WTC11 (cell line): ENCODE measurements at regions not wholly inside any gene's neighbourhood (a gene's known extent, or its start where the extent isn't known, plus 50 kb on each side); places are given as distances from the start of the nearest gene placed in this dataset.

ENCODE experiments used
- ATAC-seq: fragments of 200-7000 bp; cut with Tn5 transposase; 2 replicates; pipeline ENCODE4 v1.10.0; 2021; ENCODE audit warnings: mild to moderate bottlenecking, moderate library complexity
- CTCF ChIA-PET: fragments of 300-600 bp; sonication (Branson Sonifier 250); formaldehyde crosslinking; loops from one replicate; lab custom pipeline; 2021; ENCODE audit warnings: antibody characterized with exemption; lab: Charles Lee
- POLR2A ChIA-PET: fragments of 350-600 bp; sonication (Branson Sonifier 250); formaldehyde crosslinking; loops from one replicate; lab custom pipeline; 2021; ENCODE audit warnings: antibody characterized with exemption; lab: Charles Lee
- DNase-seq: peaks from one replicate; pipeline ENCODE4 v3.0.0; 2021; ENCODE audit warnings: low spot score
- H3K27ac Mint-ChIP-seq: 2 replicates; pipeline ENCODE4 v1.8.0; 2021; ENCODE audit warnings: mixed read lengths
- H3K27me3 Mint-ChIP-seq: 2 replicates; pipeline ENCODE4 v1.8.0; 2021; ENCODE audit warnings: low read depth, mild to moderate bottlenecking, moderate library complexity, mixed read lengths
- H3K36me3 Mint-ChIP-seq: 2 replicates; pipeline ENCODE4 v1.8.0; 2021; ENCODE audit warnings: mixed read lengths
- H3K4me1 Mint-ChIP-seq: 2 replicates; pipeline ENCODE4 v1.8.0; 2022; ENCODE audit warnings: mixed read lengths
- H3K4me3 Mint-ChIP-seq: 2 replicates; pipeline ENCODE4 v1.8.0; 2021; ENCODE audit warnings: mild to moderate bottlenecking, moderate library complexity, mixed read lengths
- H3K9me3 Mint-ChIP-seq: 2 replicates; pipeline ENCODE4 v1.8.0; 2021; ENCODE audit warnings: mixed read lengths
- IRF2 ChIP-seq: sonication (generic); formaldehyde crosslinking; IDR thresholded peaks from 2 replicates; pipeline ENCODE4 v1.8.0; 2022; ENCODE audit warnings: low read depth, missing genetic modification reagents, borderline replicate concordance
- MLX ChIP-seq: sonication (generic); formaldehyde crosslinking; IDR thresholded peaks from 2 replicates; pipeline ENCODE4 v1.8.1; 2023; ENCODE audit warnings: mild to moderate bottlenecking, missing genetic modification reagents, moderate library complexity
- MYBL2 ChIP-seq: sonication (generic); formaldehyde crosslinking; IDR thresholded peaks from 2 replicates; pipeline ENCODE4 v1.8.1; 2023; ENCODE audit warnings: mild to moderate bottlenecking, moderate library complexity, missing genetic modification reagents
- NFATC4 ChIP-seq: fragments of 250-450 bp; sonication (Bioruptor Pico); IDR thresholded peaks from 2 replicates; pipeline ENCODE4 v1.9.0; 2021; ENCODE audit warnings: mild to moderate bottlenecking
- TEAD1 ChIP-seq: sonication (generic); formaldehyde crosslinking; IDR thresholded peaks from 2 replicates; pipeline ENCODE4 v1.8.0; 2022; ENCODE audit warnings: mild to moderate bottlenecking, missing genetic modification reagents
- ZNF317 ChIP-seq: sonication (generic); formaldehyde crosslinking; IDR thresholded peaks from 2 replicates; pipeline ENCODE4 v1.8.1; 2023; ENCODE audit warnings: low read depth, mild to moderate bottlenecking, moderate library complexity, missing genetic modification reagents, borderline replicate concordance
- TF ChIP-seq, protein P1 (sequence below): sonication (generic); formaldehyde crosslinking; IDR thresholded peaks from 2 replicates; pipeline ENCODE4 v1.8.0; 2023; ENCODE audit warnings: missing genetic modification reagents, mild to moderate bottlenecking, borderline replicate concordance
- TF ChIP-seq, protein P2 (sequence below): fragments of 250-450 bp; sonication (Bioruptor Pico); IDR thresholded peaks from 2 replicates; pipeline ENCODE4 v2.1.2; 2022; ENCODE audit warnings: mild to moderate bottlenecking, moderate library complexity
- TF ChIP-seq, protein P3 (sequence below): sonication (generic); formaldehyde crosslinking; IDR thresholded peaks from 2 replicates; pipeline ENCODE4 v1.8.1; 2022; ENCODE audit warnings: low read depth, mild to moderate bottlenecking, moderate library complexity, missing genetic modification reagents, borderline replicate concordance
- TF ChIP-seq, protein P4 (sequence below): sonication (generic); formaldehyde crosslinking; IDR thresholded peaks from 2 replicates; pipeline ENCODE4 v1.8.1; 2022; ENCODE audit warnings: mild to moderate bottlenecking, moderate library complexity, missing genetic modification reagents
- TF ChIP-seq, protein P5 (sequence below): fragments of 250-450 bp; sonication (Bioruptor Pico); conservative IDR thresholded peaks from 2 replicates; pipeline ENCODE4 v1.9.0; 2021; ENCODE audit warnings: mild to moderate bottlenecking
- TF ChIP-seq, protein P6 (sequence below): fragments of 250-450 bp; sonication (Bioruptor Pico); IDR thresholded peaks from 2 replicates; pipeline ENCODE4 v1.9.0; 2021; ENCODE audit warnings: mild to moderate bottlenecking, borderline replicate concordance
- TF ChIP-seq, protein P7 (sequence below): sonication (generic); formaldehyde crosslinking; IDR thresholded peaks from 2 replicates; pipeline ENCODE4 v1.8.0; 2022; ENCODE audit warnings: mild to moderate bottlenecking, missing genetic modification reagents

DNA sequence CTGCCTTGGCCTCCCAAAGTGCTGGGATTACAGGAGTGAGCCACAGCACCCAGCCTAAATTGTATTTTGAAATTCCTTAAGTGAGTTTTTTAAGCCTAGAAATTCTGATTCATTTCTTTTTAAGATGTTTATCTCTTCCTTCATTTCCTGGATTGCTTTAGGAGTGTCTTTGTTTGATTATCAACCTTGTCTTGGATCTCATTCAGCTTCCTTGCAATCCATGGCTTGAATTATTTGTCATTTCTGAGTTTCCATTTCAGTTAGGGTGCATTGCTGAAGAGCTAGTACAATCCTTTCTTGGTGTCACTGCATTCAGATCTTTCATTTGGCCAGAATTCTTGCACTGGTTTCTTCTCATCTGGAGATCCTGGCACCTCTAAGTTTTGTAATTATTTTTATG lies 606.4 kb upstream of the ZNF804A start:
- CTCF ChIA-PET: no interaction called here
- no peak for TF ChIP-seq ZNF317 (CRISPR knock-in tag)
- peaks cover 3% of the 10 kb centered on the region for H3K4me1 Mint-ChIP-seq
- DNase-seq: no peak
- POLR2A ChIA-PET: no interaction called here
- H3K36me3 Mint-ChIP-seq: no peaks in the 10 kb centered on the region
- no peak overlapping the region for H3K27ac Mint-ChIP-seq
- H3K9me3 Mint-ChIP-seq: peaks cover 12% of the 10 kb centered on the region
- no peaks in the 10 kb centered on the region for H3K27me3 Mint-ChIP-seq
- ATAC-seq: no peak
- H3K4me3 Mint-ChIP-seq: no peak overlapping the region

- ChIA-PET CTCF (no interaction called here), POLR2A (no interaction called here)
- DNase-seq (no peak), ATAC-seq (no peak)
- Mint-ChIP-seq H3K9me3 (peaks cover 7% of the 10 kb centered on the region), H3K4me1 (peaks cover 14% of the 10 kb centered on the region), H3K27me3 (no peaks in the 10 kb centered on the region), H3K36me3 (no peaks in the 10 kb centered on the region), H3K27ac (no peak overlapping the region), H3K4me3 (no peak overlapping the region)
- TF ChIP-seq MLX (CRISPR knock-in tag) (no peak), NFATC4 (CRISPR knock-in tag) (no peak)
- TF ChIP-seq, protein P1, sequence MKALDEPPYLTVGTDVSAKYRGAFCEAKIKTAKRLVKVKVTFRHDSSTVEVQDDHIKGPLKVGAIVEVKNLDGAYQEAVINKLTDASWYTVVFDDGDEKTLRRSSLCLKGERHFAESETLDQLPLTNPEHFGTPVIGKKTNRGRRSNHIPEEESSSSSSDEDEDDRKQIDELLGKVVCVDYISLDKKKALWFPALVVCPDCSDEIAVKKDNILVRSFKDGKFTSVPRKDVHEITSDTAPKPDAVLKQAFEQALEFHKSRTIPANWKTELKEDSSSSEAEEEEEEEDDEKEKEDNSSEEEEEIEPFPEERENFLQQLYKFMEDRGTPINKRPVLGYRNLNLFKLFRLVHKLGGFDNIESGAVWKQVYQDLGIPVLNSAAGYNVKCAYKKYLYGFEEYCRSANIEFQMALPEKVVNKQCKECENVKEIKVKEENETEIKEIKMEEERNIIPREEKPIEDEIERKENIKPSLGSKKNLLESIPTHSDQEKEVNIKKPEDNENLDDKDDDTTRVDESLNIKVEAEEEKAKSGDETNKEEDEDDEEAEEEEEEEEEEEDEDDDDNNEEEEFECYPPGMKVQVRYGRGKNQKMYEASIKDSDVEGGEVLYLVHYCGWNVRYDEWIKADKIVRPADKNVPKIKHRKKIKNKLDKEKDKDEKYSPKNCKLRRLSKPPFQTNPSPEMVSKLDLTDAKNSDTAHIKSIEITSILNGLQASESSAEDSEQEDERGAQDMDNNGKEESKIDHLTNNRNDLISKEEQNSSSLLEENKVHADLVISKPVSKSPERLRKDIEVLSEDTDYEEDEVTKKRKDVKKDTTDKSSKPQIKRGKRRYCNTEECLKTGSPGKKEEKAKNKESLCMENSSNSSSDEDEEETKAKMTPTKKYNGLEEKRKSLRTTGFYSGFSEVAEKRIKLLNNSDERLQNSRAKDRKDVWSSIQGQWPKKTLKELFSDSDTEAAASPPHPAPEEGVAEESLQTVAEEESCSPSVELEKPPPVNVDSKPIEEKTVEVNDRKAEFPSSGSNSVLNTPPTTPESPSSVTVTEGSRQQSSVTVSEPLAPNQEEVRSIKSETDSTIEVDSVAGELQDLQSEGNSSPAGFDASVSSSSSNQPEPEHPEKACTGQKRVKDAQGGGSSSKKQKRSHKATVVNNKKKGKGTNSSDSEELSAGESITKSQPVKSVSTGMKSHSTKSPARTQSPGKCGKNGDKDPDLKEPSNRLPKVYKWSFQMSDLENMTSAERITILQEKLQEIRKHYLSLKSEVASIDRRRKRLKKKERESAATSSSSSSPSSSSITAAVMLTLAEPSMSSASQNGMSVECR (CRISPR knock-in tag): no peak
- TF ChIP-seq, protein P2, sequence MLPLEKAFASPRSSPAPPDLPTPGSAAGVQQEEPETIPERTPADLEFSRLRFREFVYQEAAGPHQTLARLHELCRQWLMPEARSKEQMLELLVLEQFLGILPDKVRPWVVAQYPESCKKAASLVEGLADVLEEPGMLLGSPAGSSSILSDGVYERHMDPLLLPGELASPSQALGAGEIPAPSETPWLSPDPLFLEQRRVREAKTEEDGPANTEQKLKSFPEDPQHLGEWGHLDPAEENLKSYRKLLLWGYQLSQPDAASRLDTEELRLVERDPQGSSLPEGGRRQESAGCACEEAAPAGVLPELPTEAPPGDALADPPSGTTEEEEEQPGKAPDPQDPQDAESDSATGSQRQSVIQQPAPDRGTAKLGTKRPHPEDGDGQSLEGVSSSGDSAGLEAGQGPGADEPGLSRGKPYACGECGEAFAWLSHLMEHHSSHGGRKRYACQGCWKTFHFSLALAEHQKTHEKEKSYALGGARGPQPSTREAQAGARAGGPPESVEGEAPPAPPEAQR (CRISPR knock-in tag): no peak
Measured at GRCh38 chr2:183993052-183993451, 605.3 kb upstream of the ZNF804A start.

DNA sequence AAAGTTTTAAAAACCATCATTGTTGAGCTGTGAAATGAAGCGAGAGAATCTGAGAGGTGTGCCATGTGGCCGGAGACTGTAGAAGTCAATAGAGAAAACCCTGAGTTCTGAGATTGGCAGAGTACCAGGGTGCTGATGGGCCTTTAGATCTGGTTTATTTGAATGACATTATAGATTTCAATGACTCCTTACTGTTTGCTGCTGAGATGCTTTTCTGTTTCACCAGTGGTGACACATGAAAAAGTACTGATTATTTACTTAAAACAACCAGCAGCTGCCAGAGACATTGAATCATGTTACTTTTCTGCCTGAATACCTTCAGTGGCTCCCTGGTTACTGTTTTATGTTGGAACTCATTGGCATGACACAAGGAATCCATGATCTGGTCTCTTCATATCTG lies 602.7 kb upstream of the ZNF804A start:
- Mint-ChIP-seq H3K27ac (no peak overlapping the region), H3K4me1 (peaks cover 29% of the 10 kb centered on the region), H3K4me3 (no peak overlapping the region), H3K9me3 (no peaks in the 10 kb centered on the region), H3K27me3 (no peaks in the 10 kb centered on the region), H3K36me3 (no peaks in the 10 kb centered on the region)
- no peak for TF ChIP-seq TEAD1 (CRISPR knock-in tag)
- no peak for TF ChIP-seq MYBL2 (CRISPR knock-in tag)
- TF ChIP-seq, protein P3, sequence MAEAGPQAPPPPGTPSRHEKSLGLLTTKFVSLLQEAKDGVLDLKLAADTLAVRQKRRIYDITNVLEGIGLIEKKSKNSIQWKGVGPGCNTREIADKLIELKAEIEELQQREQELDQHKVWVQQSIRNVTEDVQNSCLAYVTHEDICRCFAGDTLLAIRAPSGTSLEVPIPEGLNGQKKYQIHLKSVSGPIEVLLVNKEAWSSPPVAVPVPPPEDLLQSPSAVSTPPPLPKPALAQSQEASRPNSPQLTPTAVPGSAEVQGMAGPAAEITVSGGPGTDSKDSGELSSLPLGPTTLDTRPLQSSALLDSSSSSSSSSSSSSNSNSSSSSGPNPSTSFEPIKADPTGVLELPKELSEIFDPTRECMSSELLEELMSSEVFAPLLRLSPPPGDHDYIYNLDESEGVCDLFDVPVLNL: no peak
- TF ChIP-seq, protein P4, sequence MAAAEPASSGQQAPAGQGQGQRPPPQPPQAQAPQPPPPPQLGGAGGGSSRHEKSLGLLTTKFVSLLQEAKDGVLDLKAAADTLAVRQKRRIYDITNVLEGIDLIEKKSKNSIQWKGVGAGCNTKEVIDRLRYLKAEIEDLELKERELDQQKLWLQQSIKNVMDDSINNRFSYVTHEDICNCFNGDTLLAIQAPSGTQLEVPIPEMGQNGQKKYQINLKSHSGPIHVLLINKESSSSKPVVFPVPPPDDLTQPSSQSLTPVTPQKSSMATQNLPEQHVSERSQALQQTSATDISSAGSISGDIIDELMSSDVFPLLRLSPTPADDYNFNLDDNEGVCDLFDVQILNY (CRISPR knock-in tag): no peak
- TF ChIP-seq, protein P5, sequence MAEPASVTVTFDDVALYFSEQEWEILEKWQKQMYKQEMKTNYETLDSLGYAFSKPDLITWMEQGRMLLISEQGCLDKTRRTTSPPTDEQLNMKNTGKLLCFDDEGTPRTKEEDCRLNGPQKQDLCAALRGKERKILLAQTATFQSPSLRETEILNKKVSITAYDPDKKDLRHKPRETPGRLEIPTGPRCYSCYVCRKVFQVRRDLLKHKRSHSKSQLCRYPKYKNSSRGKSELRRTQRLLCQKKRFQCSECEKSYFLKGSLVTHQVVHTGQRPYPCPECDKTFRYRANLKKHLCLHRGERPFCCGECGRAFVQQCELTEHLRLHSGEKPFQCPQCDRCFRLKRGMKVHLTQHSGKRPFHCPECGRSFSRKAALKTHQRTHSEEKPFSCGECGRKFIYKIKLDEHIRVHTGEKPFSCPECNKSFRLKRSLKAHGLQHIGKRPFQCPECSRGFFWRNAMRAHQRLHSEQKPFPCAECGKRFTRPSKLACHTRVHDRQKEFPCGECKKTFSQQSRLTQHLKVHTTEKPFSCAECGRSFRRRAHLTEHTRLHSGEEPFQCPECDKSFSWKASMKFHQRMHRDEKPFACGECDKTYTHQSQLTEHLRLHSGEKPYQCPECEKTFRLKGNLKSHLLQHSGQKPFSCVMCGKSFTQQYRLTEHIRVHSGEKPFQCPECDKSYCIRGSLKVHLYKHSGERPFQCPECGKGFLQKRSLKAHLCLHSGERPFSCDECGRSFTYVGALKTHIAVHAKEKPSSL (CRISPR knock-in tag): no peak
- no peak for TF ChIP-seq IRF2 (CRISPR knock-in tag)
- TF ChIP-seq, protein P6, sequence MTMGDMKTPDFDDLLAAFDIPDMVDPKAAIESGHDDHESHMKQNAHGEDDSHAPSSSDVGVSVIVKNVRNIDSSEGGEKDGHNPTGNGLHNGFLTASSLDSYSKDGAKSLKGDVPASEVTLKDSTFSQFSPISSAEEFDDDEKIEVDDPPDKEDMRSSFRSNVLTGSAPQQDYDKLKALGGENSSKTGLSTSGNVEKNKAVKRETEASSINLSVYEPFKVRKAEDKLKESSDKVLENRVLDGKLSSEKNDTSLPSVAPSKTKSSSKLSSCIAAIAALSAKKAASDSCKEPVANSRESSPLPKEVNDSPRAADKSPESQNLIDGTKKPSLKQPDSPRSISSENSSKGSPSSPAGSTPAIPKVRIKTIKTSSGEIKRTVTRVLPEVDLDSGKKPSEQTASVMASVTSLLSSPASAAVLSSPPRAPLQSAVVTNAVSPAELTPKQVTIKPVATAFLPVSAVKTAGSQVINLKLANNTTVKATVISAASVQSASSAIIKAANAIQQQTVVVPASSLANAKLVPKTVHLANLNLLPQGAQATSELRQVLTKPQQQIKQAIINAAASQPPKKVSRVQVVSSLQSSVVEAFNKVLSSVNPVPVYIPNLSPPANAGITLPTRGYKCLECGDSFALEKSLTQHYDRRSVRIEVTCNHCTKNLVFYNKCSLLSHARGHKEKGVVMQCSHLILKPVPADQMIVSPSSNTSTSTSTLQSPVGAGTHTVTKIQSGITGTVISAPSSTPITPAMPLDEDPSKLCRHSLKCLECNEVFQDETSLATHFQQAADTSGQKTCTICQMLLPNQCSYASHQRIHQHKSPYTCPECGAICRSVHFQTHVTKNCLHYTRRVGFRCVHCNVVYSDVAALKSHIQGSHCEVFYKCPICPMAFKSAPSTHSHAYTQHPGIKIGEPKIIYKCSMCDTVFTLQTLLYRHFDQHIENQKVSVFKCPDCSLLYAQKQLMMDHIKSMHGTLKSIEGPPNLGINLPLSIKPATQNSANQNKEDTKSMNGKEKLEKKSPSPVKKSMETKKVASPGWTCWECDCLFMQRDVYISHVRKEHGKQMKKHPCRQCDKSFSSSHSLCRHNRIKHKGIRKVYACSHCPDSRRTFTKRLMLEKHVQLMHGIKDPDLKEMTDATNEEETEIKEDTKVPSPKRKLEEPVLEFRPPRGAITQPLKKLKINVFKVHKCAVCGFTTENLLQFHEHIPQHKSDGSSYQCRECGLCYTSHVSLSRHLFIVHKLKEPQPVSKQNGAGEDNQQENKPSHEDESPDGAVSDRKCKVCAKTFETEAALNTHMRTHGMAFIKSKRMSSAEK (CRISPR knock-in tag): no peak
- TF ChIP-seq, protein P7, sequence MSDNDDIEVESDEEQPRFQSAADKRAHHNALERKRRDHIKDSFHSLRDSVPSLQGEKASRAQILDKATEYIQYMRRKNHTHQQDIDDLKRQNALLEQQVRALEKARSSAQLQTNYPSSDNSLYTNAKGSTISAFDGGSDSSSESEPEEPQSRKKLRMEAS: no peak
- POLR2A ChIA-PET: no interaction called here
- no peak for DNase-seq
- ATAC-seq: no peak
- CTCF ChIA-PET: interaction anchor here (1.2 kb wide), 1 partner anchor 747 kb away, joined by 4 read pairs; no protein-coding TSS in a partner anchor
